Activated T-cell treated with anti-CD3 and anti-CD28 coated beads for 24 hours (primary cell): ENCODE measurements at regions not wholly inside any gene's neighbourhood (a gene's known extent, or its start where the extent isn't known, plus 50 kb on each side); places are given as distances from the start of the nearest gene placed in this dataset.
"Not testable (repeated sequence)": the region's sequence is repeated elsewhere in the genome, so short reads cannot be mapped to it uniquely, and the experiment has no call there.

Source experiments
- DNase-seq: peaks from one replicate; pipeline ENCODE4 v3.0.0-alpha.2; 2020; ENCODE audit warnings: low read depth

DNA sequence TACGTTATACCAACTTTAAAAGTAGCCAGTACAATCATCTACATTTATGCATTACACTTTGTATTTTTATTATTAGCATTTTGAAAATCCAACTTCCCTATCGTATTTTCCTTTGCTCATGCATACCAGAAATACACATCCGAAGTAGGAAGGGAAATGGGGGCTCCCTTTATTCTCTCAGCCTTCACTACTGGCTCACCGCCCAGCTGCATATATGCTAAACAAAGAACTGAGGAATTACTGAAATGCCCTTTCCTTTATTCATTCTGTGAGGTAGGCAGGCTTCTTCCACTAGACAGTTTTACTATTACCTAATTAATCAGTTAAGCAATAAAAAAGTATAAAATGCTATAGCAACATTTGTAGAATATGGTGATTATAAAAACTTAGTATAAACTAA, 291.6 kb downstream of the KLF12 start:
- DNase-seq: no peak

GRCh38 chr13:73842184-73842583, 292.0 kb downstream of the KLF12 start:
- DNase-seq: no peak

DNA sequence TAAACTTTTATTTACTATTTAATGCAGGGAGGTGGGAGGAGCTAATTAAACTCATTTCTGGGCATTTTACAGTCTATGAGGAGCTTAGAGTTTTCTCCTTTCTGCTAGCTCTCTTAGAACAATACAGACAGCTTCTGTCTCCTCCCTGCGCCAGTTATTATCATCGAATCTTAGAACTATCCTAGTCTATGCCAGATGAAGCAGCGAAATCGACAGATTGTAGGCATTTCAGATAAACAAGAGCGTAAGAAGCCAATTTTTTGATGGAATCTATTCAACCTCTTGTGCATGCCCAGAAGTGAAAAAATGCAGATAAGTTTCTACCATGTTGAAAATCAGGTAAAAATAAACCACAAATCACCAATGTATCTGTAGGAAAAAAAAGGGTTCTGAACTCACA, 297.1 kb downstream of the KLF12 start:
- no peak for DNase-seq

DNA sequence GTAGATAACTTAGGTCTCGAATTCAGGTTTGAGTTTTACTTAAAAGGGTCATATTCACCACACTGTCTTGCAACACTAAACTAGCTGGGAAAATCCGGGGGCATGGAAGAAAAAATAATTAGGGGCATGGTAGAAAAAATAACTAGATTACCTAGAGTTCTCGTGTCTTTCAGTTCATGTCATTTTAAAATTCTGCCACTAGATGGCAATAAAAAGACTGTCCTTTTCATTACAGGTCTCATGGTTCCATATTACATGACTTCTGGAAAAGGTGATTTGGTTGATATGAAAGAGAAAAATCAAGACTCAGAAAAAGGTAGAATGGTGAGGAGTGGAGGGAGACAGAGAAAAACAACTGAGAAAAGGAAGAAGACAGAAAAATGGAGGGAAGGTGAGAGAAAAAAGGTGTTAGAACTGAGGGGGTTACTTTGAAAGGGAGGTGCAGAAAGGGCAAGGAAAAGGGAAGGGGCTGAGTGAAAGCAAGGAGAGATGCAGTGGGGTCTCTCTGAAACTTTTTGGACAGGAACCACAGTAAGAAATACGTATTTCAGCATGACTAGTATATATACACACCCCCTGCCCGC, 299.0 kb downstream of the KLF12 start:
- DNase-seq: no peak

DNA sequence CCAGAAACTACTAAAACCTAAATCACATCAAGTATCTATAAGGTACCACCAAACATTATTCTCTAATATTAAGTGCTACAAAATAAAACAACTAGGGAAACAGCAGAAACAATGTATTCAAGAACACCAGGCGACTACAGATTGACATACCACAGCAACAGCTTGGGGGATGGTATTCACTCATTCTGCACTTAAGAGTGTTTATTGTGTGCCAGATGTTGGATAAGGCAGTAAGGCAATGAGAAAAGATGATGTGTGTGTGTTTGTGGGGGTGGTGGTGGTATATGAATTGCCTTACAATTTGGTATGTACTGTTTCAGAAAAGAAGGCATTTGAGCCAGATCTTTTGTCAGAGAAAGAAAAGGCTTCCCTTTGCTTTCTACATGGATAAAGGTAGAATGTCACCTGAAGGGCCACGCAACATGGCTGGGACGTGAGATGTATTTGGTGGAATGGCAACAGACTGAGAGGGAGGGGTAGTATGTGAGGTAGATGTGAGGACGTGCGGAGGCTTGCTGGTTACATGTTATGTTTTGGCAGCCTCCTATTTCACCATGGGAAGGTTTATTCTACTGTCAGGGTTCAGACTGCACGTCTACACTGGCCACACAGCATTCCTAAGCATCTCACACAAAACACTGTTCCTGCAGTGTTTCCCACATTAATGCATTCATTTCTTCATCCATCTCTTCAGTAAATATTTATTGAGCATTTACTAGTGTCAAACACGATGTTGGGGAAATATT, 300.7 kb downstream of the KLF12 start:
- no peak for DNase-seq

GRCh38 chr13:73832825-73833224, 301.4 kb downstream of the KLF12 start:
- DNase-seq: no peak

DNA sequence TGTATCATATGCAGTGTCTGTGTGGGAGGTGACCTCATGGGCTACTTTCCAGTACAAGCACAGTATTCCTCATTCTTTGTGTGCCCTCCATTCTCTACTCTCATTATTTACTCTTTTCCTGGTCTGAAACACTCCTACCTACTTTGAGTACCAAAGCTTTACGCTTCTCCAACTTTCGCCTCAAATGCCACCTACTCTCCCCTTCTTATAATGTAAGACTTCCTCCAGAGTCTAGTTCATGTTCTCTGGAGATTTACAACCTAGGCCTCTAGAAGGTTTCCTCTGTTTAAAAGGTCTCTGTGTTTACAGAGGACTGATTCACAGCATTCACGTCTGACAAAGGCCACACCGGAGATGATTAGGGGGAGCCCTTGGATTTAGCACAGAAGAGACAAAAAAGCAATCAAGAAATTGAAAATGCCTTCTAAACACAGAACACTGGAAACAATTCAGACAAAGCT, 302.0 kb downstream of the KLF12 start:
- no peak for DNase-seq

DNA sequence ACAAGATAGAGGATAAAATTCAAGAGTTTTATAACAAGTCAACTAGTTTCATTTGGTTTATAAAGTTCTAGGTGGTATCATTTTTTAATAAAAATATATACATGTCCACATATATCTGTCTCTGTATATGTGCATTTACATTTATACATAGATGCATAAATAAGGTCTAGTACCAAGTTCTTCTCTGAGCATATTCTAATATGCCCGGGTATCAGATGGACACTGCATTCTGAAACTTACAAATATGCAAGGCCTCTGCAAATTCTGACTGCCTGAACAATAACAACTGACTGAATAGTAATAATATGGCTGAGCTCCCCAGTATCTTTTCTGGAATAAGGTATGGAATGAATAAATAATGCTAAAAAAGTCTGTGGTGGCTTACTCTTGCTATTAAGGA, 304.8 kb downstream of the KLF12 start:
- DNase-seq: no peak

- DNase-seq: no peak
Observed at GRCh38 chr13:73828811-73829210, 305.4 kb downstream of the KLF12 start.

- DNase-seq: no peak
Observed at GRCh38 chr13:73827434-73827833, 306.8 kb downstream of the KLF12 start.

- DNase-seq: no peak
Observed at GRCh38 chr13:73825143-73825542, 309.1 kb downstream of the KLF12 start.

GRCh38 chr13:73822668-73823592, 311.3 kb downstream of the KLF12 start:
- DNase-seq: no peak

DNA sequence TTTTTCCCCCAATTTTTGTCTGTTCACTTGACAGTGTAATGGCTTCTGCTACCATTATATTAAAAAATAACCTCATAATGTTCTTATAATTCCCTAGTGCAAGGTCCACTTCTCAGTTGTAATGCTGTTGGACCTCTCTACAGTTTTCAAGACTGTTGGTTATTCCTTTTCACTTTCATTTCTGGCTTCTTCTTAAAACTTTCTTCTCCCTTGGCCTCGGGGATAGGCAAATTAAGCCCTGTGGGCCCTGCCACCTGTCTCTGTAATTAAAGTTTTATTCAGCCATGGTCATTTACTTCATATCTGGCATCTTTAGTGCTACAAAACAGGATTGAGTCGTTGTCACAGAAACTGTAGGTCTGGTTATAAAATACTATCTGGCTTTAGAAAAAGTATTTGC, 313.5 kb downstream of the KLF12 start:
- no peak for DNase-seq

GRCh38 chr13:73820285-73820684, 313.9 kb downstream of the KLF12 start:
- no peak for DNase-seq

DNA sequence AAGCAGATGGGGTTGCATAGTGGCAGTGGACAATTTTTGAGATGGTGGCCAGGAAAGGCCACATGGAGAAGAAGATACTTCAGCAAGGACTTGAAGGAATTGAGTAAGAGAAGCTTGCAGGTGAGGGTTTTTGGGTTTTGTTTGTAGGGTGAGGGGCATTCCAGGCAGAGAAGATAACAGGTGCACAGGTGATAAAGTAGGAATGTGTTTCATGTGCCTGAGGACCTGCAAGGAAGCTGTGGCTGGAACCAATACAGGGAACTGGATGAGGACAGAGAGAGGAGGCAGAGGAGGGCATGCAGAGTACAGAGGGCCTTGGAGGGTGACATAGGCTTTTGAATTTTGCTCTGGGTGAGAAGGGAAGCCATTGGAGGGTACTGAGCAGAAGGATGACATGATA, 314.5 kb downstream of the KLF12 start:
- no peak for DNase-seq

GRCh38 chr13:73816702-73817101, 317.5 kb downstream of the KLF12 start:
- no peak for DNase-seq

DNA sequence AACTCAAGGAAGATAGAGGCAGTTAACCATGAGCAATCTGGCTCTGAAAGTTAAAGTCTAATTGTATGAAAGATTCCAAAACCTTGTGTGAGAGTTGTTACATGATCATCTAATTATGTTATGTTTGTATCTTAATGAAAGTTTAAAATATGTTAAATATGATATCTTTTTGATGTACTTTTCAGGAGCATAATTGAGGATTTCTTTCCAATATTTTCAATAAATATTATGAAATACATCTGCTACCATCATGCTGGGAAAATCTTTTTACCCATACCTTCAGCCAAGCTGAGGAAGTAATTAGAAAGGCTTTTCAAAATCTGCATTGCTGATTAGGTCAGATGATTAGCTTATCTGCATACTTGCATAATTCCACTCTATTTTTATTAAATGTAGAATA, 318.4 kb downstream of the KLF12 start:
- DNase-seq: no peak

DNA sequence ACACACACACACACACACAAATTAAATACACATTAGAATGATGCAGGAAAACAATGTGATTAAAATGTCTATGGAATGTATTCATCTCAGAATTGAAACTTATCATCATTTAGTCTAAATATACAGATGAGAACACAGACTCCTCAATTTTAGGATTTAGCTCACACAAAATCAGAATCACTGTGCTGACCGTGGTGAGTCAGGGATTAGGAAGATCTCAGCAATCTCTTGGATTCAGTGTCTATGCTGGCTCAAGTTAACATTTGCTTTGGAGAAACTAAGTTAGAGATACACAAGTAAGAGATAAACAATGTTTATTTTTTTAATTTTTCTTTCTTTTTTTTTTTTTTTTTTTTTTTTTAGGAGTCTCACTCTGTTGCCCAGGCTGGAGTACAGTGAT, 323.6 kb downstream of the KLF12 start:
- no peak for DNase-seq

GRCh38 chr13:73809561-73809960, 324.6 kb downstream of the KLF12 start:
- no peak for DNase-seq

- DNase-seq: no peak
Observed at GRCh38 chr13:73808318-73808717, 325.9 kb downstream of the KLF12 start.

GRCh38 chr13:73805326-73805958, 328.8 kb downstream of the KLF12 start:
- DNase-seq: not testable (repeated sequence)

DNA sequence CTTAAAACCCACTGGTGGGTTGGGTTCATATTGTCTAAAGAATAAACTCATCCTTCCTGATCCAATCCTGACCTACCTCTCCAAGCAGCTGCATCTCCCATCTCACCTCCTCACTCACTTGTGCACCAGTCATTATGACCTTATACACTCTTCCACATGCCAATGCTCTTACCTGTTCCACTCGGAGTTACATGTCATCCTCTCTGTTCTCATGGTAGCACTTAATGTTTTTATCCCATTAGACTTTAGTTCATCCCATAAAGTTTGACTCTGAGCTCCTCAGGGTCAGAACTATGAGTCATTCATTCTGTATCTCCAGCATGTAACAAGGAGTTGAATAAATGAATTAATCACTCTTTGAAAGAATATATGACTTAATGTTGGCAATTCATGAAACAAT, 330.2 kb downstream of the KLF12 start:
- DNase-seq: no peak
